ENCODE measurements at regions not wholly inside any gene's neighbourhood (a gene's known extent, or its start where the extent isn't known, plus 50 kb on each side); places are given as distances from the start of the nearest gene placed in this dataset.

GRCh38 chr5:52427615-52428014 is 360.1 kb upstream of the ITGA1 start:
- no peak for TF ChIP-seq POLR2AphosphoS5 (IDR thresholded peaks at IDR 0.05; ENCODE audit: low read depth, low read length)
- TF ChIP-seq POLR2A (IDR thresholded peaks at IDR 0.05; ENCODE audit: low read depth, low read length), result no peak
- no peak for TF ChIP-seq TAF1 (IDR thresholded peaks at IDR 0.05; ENCODE audit: borderline replicate concordance, low read depth, low read length)

Data from GM12892 (cell line).